ENCODE measurements at regions not wholly inside any gene's neighbourhood (a gene's known extent, or its start where the extent isn't known, plus 50 kb on each side); places are given as distances from the start of the nearest gene placed in this dataset.

GRCh38 chr3:27878014-27878383, 155.9 kb upstream of the EOMES start:
- 90% methylated on average over 1 of the region's 1 CpG for WGBS (ENCODE audit: low lambda C conversion rate, missing lambda C conversion rate)
- no peak overlapping the region for H3K27ac ChIP-seq

DNA sequence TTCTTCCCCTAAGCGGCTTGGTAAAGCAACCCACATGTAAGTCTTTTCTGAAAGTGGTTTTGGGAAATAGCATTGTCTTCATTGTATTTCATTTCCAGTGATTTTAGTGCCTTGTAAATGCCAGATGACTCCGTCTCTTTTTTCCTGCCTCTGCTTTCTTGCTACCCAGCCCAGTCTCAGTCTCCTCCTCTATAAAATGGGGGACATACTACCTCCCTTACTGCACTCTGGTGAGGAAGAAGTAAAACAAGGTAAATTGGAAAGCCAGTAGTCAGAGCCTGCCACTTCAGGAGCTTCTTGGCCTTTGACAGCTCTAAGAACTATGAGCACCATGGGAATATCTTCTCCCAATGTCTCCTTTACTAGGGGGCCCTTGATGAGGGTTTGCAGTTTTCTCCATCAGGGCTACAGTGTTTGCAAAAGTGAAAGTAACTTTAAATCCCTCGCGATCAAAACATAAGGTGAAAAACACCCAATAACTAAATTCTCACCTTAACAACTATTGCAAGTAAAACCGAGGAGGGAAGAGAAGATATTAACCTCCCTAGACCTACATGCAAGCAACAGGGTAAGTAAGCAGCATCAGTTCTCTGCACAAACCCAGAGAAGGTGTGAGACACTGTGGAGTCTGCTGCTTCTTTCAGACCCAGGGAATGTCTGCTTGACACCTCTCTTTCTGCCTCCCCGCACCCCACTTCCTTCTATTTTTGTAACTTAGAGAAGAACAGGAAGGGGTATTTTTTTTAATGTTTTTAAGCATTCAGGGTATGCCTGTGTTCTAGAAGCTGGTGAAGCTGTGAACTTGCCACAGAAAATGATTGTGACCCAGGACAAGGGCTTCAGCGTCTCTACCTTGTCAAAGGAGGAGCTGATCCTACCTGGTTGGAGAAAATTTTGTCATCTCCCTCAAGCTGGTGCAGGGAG, 159.1 kb upstream of the EOMES start:
- H3K4me1 ChIP-seq (ENCODE audit: insufficient read depth): no peaks in the 10 kb centered on the region
- DNase-seq (ENCODE audit: low spot score): no peak
- H3K79me2 ChIP-seq: no peaks in the 10 kb centered on the region
- no peak overlapping the region for H3K4me3 ChIP-seq
- H3K9me3 ChIP-seq (ENCODE audit: low read depth): no peaks in the 10 kb centered on the region
- H2AFZ ChIP-seq: no peak overlapping the region
- TF ChIP-seq EZH2phosphoT487 (IDR thresholded peaks at IDR 0.05; ENCODE audit: low read depth, severe bottlenecking, unreplicated experiment) (no peak), CTCF (IDR thresholded peaks at IDR 0.05; ENCODE audit: poor library complexity) (no peak), EZH2 (IDR thresholded peaks at IDR 0.05; ENCODE audit: borderline replicate concordance) (no peak)
- no peaks in the 10 kb centered on the region for H4K20me1 ChIP-seq (ENCODE audit: insufficient read depth, poor library complexity, severe bottlenecking)
- WGBS (ENCODE audit: low lambda C conversion rate, missing lambda C conversion rate): 65% methylated on average over 7 of the region's 7 CpGs
- no peak overlapping the region for H3K4me2 ChIP-seq
- H3K27ac ChIP-seq: no peak overlapping the region
- H3K27me3 ChIP-seq: no peaks in the 10 kb centered on the region
- H3K36me3 ChIP-seq (replicated peaks; ENCODE audit: insufficient read depth, low read depth): no peaks in the 10 kb centered on the region
- no peaks in the 10 kb centered on the region for H3K9me2 ChIP-seq (replicated peaks; ENCODE audit: insufficient read depth)

More at GRCh38 chr3:27878014-27878383, 155.9 kb upstream of the EOMES start:
- TF ChIP-seq EZH2 (IDR thresholded peaks at IDR 0.05; ENCODE audit: borderline replicate concordance): no peak
- no peak for TF ChIP-seq EZH2phosphoT487 (IDR thresholded peaks at IDR 0.05; ENCODE audit: low read depth, severe bottlenecking, unreplicated experiment)
- no peak overlapping the region for H3K4me3 ChIP-seq
- no peaks in the 10 kb centered on the region for H3K27me3 ChIP-seq
- no peaks in the 10 kb centered on the region for H3K36me3 ChIP-seq (replicated peaks; ENCODE audit: insufficient read depth, low read depth)
- H2AFZ ChIP-seq: no peak overlapping the region
- no peak for DNase-seq (ENCODE audit: low spot score)
- H4K20me1 ChIP-seq (ENCODE audit: insufficient read depth, poor library complexity, severe bottlenecking): no peaks in the 10 kb centered on the region
- no peaks in the 10 kb centered on the region for H3K9me2 ChIP-seq (replicated peaks; ENCODE audit: insufficient read depth)
- H3K4me1 ChIP-seq (ENCODE audit: insufficient read depth): no peaks in the 10 kb centered on the region
- H3K4me2 ChIP-seq: no peak overlapping the region
- H3K9me3 ChIP-seq (ENCODE audit: low read depth): no peaks in the 10 kb centered on the region
- H3K79me2 ChIP-seq: no peaks in the 10 kb centered on the region

DNA sequence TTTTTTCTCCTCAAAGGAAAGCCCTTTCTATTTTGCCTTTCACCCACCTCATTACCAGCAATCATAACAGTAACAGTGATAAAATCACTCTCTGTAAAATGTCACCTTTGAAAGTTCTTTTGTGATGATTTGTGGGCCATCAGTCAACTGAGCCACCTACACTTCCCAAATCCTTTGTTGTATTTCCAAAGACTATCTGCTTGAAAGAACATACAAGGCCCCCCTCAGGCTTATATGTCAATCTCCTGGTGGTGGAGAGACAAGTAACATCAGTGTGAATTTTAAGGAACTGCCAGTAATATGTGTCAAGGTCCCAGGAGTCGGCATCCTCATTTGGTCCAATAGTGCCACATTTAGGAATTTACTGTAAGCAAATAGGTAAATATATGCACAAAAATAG, 161.1 kb upstream of the EOMES start:
- Histone ChIP-seq H3K36me3 (replicated peaks; ENCODE audit: insufficient read depth, low read depth) (no peaks in the 10 kb centered on the region), H2AFZ (no peak overlapping the region), H3K9me2 (replicated peaks; ENCODE audit: insufficient read depth) (no peaks in the 10 kb centered on the region), H3K4me3 (no peak overlapping the region), H3K9me3 (ENCODE audit: low read depth) (no peaks in the 10 kb centered on the region), H4K20me1 (ENCODE audit: insufficient read depth, poor library complexity, severe bottlenecking) (no peaks in the 10 kb centered on the region), H3K79me2 (no peaks in the 10 kb centered on the region), H3K27ac (no peak overlapping the region), H3K27me3 (no peaks in the 10 kb centered on the region), H3K4me2 (no peak overlapping the region), H3K4me1 (ENCODE audit: insufficient read depth) (no peaks in the 10 kb centered on the region)
- no peak for DNase-seq (ENCODE audit: low spot score)
- TF ChIP-seq EZH2phosphoT487 (IDR thresholded peaks at IDR 0.05; ENCODE audit: low read depth, severe bottlenecking, unreplicated experiment) (no peak), EZH2 (IDR thresholded peaks at IDR 0.05; ENCODE audit: borderline replicate concordance) (no peak), CTCF (IDR thresholded peaks at IDR 0.05; ENCODE audit: poor library complexity) (no peak)
- 62% methylated on average over 1 of the region's 1 CpG for WGBS (ENCODE audit: low lambda C conversion rate, missing lambda C conversion rate)

DNA sequence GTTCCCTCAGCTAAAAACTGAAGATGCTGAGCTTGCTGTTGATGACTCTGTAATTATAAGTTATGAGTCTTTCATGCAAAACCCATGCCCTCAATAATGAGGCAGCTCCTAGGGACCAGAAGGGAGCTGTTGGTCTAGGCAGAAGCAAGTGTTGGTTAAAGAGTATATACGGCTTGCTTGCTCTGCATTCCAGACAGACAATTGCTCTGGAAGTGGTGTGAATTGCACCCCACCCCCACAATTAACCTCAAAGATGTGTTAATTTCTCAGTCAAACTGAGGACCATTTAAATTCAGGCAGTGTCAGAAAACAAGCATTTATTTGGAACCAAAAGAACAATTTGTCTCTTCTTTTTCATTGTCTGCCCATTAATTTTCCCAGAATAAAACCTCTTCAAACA, 163.5 kb upstream of the EOMES start:
- no peak overlapping the region for H3K4me2 ChIP-seq

More for the DNA sequence above, 163.5 kb upstream of the EOMES start:
- Histone ChIP-seq H3K36me3 (replicated peaks; ENCODE audit: insufficient read depth, low read depth) (no peaks in the 10 kb centered on the region), H3K9me3 (ENCODE audit: low read depth) (no peaks in the 10 kb centered on the region), H3K4me1 (ENCODE audit: insufficient read depth) (no peaks in the 10 kb centered on the region), H2AFZ (no peak overlapping the region), H3K27me3 (no peaks in the 10 kb centered on the region), H4K20me1 (ENCODE audit: insufficient read depth, poor library complexity, severe bottlenecking) (no peaks in the 10 kb centered on the region), H3K4me3 (no peak overlapping the region), H3K9me2 (replicated peaks; ENCODE audit: insufficient read depth) (no peaks in the 10 kb centered on the region), H3K27ac (no peak overlapping the region), H3K79me2 (no peaks in the 10 kb centered on the region)
- no peak for DNase-seq (ENCODE audit: low spot score)
- no peak for TF ChIP-seq CTCF (IDR thresholded peaks at IDR 0.05; ENCODE audit: poor library complexity)
- no peak for TF ChIP-seq EZH2 (IDR thresholded peaks at IDR 0.05; ENCODE audit: borderline replicate concordance)
- TF ChIP-seq EZH2phosphoT487 (IDR thresholded peaks at IDR 0.05; ENCODE audit: low read depth, severe bottlenecking, unreplicated experiment): no peak
- WGBS (ENCODE audit: low lambda C conversion rate, missing lambda C conversion rate): 8% methylated on average over 1 of the region's 1 CpG

Measured in hepatocyte (in vitro differentiated cells).